Keratinocyte (primary cell): ENCODE measurements at regions not wholly inside any gene's neighbourhood (a gene's known extent, or its start where the extent isn't known, plus 50 kb on each side); places are given as distances from the start of the nearest gene placed in this dataset.

Experiments
- EZH2 ChIP-seq: IDR thresholded peaks from one replicate; pipeline ENCODE4 v1.6.1; 2012; ENCODE audit warnings: inconsistent platforms, mild to moderate bottlenecking, low read length, moderate library complexity
- TF ChIP-seq, protein P1 (sequence below), 3 experiments: IDR thresholded peaks in 1 of 3; conservative IDR thresholded peaks in 1 of 3; optimal IDR thresholded peaks in 1 of 3; 2 replicates in 2 of 3; 3 replicates in 1 of 3; pipeline versions ENCODE3 to v1.5.1; 2011; ENCODE audit warnings: low read length in 3 of 3, mild to moderate bottlenecking in 3 of 3, moderate library complexity in 2 of 3, control low read depth in 1 of 3, inconsistent platforms in 1 of 3; ENCODE audit not compliant: insufficient read depth in 2 of 3; ENCODE audit errors: extremely low read depth in 1 of 3

DNA sequence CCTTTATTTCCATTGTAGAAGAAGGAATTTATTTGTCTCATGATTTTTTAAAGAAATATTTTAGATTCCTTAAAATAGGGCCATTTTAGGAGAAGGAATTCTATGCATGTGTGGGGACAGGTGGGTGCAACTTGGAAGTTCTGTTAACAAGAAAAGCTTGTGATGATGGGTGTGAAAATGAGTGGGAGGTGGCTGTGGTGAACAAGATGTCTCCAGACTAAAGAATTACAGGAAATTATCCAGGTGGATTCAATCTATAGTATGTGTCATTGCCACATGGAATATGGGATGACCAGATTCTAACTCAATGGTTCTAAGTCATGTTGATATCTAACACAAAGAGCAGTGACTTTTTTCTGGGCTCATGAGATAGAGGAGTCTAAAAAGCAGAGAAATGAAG is 229.6 kb upstream of the IGFBP3 start:
- TF ChIP-seq, protein P1, sequence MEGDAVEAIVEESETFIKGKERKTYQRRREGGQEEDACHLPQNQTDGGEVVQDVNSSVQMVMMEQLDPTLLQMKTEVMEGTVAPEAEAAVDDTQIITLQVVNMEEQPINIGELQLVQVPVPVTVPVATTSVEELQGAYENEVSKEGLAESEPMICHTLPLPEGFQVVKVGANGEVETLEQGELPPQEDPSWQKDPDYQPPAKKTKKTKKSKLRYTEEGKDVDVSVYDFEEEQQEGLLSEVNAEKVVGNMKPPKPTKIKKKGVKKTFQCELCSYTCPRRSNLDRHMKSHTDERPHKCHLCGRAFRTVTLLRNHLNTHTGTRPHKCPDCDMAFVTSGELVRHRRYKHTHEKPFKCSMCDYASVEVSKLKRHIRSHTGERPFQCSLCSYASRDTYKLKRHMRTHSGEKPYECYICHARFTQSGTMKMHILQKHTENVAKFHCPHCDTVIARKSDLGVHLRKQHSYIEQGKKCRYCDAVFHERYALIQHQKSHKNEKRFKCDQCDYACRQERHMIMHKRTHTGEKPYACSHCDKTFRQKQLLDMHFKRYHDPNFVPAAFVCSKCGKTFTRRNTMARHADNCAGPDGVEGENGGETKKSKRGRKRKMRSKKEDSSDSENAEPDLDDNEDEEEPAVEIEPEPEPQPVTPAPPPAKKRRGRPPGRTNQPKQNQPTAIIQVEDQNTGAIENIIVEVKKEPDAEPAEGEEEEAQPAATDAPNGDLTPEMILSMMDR (optimal IDR thresholded peaks at IDR 0.05 in 1 of 3, IDR thresholded peaks at IDR 0.05 in 1 of 3, conservative IDR thresholded peaks at IDR 0.05 in 1 of 3; ENCODE audit: extremely low read depth in 1 of 3, insufficient read depth in 2 of 3, low read length in 3 of 3), result no peak
- no peak for TF ChIP-seq EZH2
